Fibroblast of skin of right biceps (primary cell): ENCODE measurements at regions not wholly inside any gene's neighbourhood (a gene's known extent, or its start where the extent isn't known, plus 50 kb on each side); places are given as distances from the start of the nearest gene placed in this dataset.

Source experiments
- DNase-seq: peaks from one replicate; pipeline ENCODE4 v3.0.0-alpha.2; 2013

- DNase-seq, result no peak
These were observed 54.9 kb upstream of the ZBTB18 start for GRCh38 chr1:243996223-243996622.

DNA sequence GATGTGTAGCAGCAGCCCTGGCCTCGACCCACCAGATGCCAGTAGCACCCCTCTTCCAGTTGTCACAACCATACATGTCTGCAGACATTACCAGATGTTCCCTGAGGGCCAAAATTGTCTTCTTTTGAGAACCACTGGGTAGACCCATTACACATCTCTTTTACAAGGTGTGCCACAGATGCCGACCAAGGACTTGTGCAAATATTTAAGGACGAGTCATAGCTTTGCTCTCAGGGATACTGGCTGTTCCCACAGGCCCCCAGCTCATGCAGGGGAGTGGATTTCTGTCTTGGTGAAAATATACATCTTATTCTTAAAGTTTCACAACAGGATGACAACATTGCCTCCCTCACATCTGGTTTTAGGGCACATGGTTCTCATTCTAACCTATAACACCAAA, 59.4 kb upstream of the ZBTB18 start:
- DNase-seq, result no peak

DNA sequence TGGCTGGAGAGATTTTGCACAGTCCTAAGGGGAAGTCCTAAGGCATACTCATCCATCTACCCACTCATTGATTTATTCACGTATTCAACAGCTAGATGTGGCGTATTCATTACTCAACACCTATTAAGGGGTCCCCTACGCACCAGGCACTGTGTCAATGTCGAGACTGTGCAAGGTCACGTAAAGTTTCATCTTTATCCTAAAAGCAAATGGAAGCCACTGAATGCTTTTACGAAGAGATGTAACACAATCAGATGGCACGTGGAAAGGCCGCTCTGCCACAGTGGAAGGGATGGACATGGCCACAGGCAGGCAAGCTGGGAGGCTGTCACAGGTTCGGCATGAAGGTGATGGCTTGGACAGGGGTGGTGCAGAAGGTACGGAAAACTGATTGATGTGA, 66.3 kb upstream of the ZBTB18 start:
- DNase-seq, result no peak

GRCh38 chr1:243982447-243983018, 68.5 kb upstream of the ZBTB18 start:
- no peak for DNase-seq

DNA sequence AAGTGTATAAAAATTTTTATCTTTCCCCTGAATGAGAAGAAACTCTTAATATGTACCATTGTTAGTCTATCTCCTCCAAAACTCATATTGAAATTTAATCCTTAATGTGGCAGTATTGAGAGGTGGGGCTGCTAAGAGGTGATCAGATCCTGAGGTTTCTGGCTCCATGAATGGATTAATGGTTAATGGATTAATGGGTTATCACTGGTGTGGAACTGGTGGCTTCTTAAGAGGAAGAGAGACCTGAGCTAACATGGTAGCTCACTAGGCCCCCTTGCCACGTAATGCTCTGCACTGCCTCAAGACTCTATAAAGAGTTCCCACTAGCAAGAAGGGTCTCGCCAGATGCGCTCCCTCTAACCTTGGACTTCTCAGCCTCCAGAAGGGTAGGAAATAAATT, 70.6 kb upstream of the ZBTB18 start:
- DNase-seq, result no peak

DNA sequence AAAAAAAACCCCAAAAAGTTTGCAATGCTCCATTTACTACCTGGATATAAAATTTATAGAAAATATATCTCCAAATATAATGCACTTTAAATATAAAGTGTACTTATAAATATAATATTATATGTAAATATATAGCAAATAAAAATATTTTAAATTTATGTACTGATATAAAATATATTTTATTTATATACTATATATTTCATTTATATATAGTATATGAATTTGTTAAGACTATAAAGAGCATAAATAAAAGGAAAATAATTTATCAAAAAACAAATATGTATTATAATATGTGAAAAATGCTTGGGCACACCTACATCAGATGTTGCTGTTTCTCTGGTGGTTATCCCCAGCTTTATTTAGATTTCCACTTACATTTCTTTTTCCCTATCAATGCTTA, 71.0 kb upstream of the ZBTB18 start:
- DNase-seq, result no peak

DNA sequence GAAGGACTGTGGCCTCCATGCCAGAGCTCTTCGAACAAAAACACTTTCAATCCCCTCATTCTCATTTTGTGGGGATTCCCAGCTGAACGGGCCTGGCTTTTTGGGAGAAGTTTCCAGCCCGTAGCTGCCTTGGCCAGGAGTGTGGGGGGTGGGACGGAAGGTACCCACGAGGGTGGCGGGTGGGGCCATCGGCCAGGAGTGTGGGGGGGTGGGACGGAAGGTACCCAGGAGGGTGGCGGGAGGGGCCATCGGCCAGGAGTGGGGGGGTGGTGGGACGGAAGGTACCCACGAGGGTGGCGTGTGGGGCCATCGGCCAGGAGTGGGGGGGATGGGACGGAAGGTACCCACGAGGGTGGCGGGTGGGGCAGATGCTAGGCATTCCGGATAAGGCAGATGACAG, 71.7 kb upstream of the ZBTB18 start:
- no peak for DNase-seq

- peak; percentile 48 for DNase-seq
These were observed 74.0 kb upstream of the ZBTB18 start for GRCh38 chr1:243977094-243977493.

- peak; percentile 51 for DNase-seq
These were observed 76.4 kb upstream of the ZBTB18 start for GRCh38 chr1:243974451-243975292.

GRCh38 chr1:243973169-243973568, 77.9 kb upstream of the ZBTB18 start:
- DNase-seq, result no peak

- no peak for DNase-seq
These were observed 81.0 kb upstream of the ZBTB18 start for GRCh38 chr1:243970077-243970476.

DNA sequence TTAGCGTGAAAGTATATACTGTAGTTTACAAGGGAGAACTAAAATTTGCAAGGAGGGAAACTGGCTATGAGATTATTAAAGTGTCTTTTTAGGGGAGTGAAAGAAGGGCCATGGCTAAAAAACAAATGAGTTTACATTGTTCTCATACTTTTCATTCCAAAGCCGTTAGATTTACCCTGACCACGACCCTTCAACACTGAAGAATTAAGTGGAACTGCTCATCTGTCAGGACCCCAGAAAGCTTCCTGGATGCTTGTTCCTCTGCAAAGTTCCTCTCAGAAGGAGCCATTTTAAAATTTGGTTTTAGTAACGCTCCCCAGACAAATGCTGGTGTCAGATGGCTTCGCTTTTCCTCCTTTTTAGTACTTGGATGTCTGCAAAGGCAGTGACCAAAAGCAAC, 82.7 kb upstream of the ZBTB18 start:
- peak; percentile 85 for DNase-seq

DNA sequence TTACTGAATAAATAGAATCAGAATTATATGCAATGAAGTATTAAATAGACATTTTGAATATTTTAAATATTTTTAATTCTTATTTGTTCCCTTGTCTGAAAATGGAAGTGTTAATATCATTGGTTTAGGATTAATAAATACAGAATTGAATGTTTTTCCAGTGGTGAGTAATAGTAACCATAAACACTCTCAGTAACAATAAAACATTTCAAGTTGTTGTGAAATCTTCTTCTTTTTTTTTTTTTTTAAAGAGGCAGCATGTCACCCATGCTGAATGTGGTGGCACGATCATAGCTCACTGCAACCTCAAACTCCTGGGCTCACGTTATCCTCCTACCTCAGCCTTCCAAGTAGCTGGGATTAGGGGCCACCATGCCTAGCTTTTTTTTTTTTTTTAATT, 86.2 kb upstream of the ZBTB18 start:
- DNase-seq, result no peak

GRCh38 chr1:243963571-243963970, 87.5 kb upstream of the ZBTB18 start:
- DNase-seq, result no peak

DNA sequence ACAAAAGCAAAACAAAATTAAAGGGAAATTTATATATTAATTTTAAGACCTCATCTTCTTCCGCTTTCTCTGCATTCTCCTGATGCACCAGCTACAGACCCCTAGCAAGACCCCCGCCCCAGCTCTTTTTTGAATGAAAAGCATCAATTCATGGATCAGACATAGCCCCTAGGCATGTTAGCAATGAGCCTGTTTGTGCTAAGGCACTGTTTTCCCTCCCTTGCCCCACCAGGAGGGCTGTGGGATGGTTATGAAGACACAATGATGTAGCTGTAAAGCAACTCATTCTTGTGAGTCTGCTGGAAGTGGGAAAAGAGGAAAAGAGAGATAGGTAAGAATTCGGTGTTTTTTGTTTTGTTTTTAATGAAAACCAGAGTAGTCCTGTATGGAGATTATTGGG, 88.5 kb upstream of the ZBTB18 start:
- no peak for DNase-seq

DNA sequence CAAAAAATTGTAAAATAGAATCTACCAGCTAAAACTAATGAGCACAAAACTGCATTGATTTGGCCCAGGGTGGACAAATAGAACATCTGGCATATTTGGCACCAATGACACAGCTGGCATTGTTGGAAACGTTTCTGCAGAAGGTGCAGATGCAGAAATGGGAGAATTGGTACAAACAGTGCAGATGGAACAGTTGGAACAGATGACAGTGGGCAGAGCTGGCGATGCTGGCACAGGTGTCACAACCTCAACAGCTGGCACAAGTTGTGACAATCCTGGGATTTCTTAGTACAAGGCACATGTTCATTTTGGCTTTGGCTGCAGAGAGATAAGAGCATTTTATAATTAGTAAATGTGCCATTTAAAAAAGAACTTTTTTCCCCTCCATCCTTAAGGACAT, 91.1 kb upstream of the ZBTB18 start:
- no peak for DNase-seq

- DNase-seq, result no peak
These were observed 93.9 kb upstream of the ZBTB18 start for GRCh38 chr1:243957141-243957540.

DNA sequence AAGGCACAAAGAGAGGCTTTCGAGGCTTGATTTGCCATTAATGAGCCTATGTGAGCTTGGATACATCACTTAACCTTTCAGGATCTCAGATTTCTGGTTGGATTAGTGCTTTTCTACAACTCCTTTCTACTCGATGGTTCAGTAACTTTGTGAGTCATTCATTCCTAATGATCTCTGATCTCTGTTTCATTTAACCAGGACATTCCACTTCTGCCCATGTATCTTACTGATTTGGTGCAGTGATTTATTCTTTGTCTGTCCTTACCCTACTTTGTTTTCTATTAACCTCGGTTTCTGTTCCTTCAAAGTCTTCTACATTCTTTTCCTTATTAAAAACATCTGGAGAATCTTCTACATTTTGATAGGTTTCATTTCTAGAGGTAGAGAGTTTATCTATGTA, 94.6 kb upstream of the ZBTB18 start:
- DNase-seq, result peak; percentile 79

DNA sequence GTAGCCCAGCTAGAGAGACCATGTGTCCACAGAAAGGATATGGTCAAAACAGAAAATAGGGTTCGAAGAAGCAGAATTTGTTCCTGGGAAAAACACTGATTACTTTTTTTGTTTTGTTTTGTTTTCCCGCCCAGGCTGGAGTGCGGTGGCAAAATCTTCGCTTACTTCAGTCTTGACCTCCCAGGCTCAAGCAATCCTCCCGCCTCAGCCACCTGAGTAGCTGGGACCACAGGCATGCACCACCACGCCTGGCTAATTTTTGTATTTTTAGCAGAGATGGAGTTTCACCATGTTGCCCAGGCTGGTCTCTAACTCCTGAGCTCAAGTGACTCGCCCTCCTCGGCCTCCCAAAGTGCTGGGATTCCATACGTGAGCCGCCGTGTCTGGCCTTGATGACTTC, 99.9 kb upstream of the ZBTB18 start:
- DNase-seq, result peak; percentile 40

GRCh38 chr1:243950166-243950565, 100.1 kb upstream of the AKT3 start:
- peak; percentile 88 for DNase-seq

DNA sequence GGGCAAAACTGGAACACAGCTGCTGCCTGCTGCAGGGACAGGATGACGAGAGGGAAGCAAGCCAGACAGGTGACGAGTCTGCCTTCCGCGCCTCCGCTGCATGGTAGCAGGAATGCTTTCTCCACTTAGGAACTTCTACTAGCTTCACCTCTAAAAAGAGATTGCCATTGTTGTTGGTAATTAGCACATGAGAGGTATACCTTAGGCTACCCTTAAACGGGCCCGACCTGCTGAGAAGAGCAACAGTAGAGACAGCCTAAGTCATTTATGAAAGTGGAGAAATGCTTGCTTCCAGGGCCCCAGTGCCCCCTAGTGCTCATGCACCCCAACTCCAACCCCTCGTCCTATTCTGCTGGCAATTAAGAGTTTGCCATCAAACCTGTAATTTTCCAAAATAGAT, 96.9 kb upstream of the AKT3 start:
- DNase-seq, result peak; percentile 25

- DNase-seq, result no peak
These were observed 96.2 kb upstream of the AKT3 start for GRCh38 chr1:243946253-243946652.

DNA sequence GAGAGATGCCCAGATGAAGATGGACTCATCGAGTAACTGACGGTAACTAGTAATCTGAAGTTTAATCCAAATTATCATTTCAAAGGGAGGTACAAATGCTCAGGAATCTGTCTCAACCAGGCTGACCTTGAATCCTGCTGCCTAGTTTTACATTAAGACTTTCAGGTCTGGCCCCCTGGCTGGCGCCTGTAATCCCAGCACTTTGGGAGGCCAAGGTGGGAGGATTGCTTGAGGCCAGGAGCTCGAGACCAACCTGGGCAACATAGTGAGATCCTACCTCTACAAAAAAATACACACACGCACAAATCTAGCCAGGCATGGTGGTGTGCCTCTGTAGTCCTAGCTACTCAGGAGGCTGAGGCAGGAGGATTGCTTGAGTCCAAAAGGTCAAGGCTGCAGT, 95.7 kb upstream of the AKT3 start:
- no peak for DNase-seq

GRCh38 chr1:243944429-243945160, 94.6 kb upstream of the AKT3 start:
- DNase-seq, result peak; percentile 52
